Muscle of arm (tissue), 1 donor: ENCODE measurements at regions not wholly inside any gene's neighbourhood (a gene's known extent, or its start where the extent isn't known, plus 50 kb on each side); places are given as distances from the start of the nearest gene placed in this dataset.

Experiments
- DNase-seq: peaks from one replicate; pipeline ENCODE4 v3.0.0-alpha.2; 2013

DNA sequence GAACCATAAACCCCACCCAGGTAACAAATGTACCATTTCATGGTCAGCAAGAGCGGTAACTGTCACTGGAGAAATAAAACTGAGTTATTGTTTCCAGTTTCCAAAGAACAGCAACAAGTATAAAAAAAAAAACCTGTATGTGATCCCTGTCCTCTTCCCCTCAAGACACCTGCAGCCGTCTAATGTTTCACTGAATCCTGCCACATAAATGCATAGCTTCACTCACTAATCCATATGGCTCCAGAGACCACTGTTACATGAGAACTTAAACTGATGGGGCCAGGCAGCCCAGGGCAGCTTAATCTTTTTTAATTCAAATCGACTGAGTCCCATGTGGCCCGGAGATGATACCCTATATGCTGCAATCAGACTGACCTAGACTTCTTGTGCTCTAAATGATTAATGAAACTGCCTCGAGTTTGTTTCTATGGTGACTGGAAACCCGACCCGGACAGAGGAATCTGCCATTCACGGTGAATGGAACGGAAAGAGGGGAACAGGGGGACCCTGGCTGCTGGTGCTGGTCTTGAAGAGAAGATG, 60.9 kb upstream of the SIX2 start:
- no peak for DNase-seq

DNA sequence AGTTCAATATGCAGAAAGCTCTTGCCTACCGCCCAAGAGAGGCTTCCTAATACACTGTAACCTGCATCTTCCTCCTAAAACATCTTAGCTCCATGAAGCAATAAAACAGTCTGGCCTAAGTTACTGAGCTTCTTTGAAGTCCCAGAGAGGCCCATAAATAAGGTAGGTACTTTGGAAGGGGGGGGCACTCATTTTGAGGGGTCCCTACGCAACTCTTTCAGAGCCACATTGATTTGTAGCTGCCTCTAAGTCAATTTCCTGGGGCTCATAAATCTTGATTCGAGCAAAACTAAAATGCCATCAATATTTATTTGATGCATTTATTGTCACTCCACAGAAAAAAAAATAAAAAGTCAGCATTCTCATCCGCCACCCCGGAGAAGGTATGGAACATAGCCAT, 60.4 kb upstream of the SIX2 start:
- DNase-seq: no peak

DNA sequence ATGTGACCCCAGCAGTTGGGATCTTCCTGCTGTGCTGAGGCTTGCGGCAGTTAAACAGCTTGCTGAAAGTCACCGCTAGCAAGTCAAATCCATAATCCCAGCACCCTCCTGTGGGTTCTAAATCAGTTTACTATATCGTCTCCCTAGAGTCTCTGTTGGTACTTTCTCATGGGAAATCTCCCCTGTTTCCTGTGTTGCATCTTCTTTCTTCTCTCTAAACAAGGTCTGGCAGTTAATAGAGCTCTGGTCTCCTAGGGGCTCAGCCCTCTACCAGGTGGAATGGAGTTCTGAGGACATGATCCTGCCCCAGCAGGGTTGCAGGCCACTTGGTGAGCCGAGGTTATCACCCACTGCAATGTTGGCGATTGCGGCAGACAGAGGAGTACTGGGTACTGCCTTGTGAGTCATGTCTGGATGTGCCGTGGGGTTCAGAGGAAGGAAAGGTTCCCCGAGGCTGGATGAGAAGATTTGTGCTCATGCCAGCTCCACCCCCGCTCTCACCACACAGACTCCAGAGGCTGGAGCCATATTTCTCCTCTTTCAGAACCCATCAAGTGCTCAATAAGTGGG, 59.4 kb upstream of the SIX2 start:
- DNase-seq: no peak

DNA sequence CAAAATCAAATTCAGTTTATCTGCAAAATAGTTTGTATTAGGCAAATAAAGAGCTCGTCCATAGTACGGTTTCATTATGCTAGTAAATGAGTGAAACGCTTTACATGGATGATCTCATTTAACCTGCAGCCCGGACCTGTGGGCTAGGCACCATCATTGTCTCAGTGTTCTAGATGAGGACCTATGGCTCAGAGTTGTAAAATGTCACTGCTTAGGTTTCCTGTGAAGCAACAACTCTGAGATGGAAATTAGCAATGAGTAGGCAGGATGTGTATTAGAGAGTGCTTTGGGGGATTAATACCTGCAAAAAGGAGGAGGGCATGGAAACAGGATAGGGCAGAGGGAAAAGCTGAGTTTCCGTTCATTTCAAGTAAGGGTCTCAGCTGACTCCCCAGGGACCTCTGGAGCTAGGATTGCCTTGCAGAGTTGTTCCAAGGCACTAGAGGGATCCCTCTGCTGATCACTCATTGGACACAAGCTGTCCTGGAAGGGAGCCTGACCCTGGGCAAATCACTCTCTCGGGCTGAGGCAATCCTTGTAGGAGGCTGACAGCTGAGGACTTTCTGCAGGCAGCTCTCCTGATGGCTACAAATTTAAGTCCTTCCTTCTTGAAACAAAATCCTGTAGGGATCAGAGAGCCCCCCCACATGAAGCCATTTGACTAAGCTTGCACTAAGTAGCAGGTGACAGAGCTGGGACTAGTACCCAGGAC, 58.8 kb upstream of the SIX2 start:
- DNase-seq: peak; percentile 4
